Sigmoid colon (tissue), 6 donors: ENCODE measurements at regions not wholly inside any gene's neighbourhood (a gene's known extent, or its start where the extent isn't known, plus 50 kb on each side); places are given as distances from the start of the nearest gene placed in this dataset.

Source experiments
- DNase-seq: peaks from one replicate; pipeline ENCODE4 v3.0.0-alpha.2; 2019
- H3K27ac ChIP-seq, 4 donors: fragments of 200-600 bp; sonication (generic); one replicate each; pipeline ENCODE4 v1.5.1; 2016 to 2019; ENCODE audit warnings: mild to moderate bottlenecking in 1 of 4
- H3K27me3 ChIP-seq, 3 donors: fragments of 200-600 bp; sonication (generic); one replicate each; pipeline ENCODE4 v1.5.1; 2019; ENCODE audit warnings: mild to moderate bottlenecking in 1 of 3
- H3K36me3 ChIP-seq, 4 donors: fragments of 200-600 bp; sonication (generic); one replicate each; pipeline ENCODE4 v1.5.1; 2016 to 2019
- H3K4me1 ChIP-seq, 4 donors: fragments of 200-600 bp; sonication (generic); one replicate each; pipeline ENCODE4 v1.5.1; 2017 to 2019
- H3K4me3 ChIP-seq, 4 donors: fragments of 200-600 bp; sonication (generic); one replicate each; pipeline ENCODE4 v1.5.1; 2017 to 2019; ENCODE audit warnings: mild to moderate bottlenecking in 2 of 4, moderate library complexity in 1 of 4
- H3K9me3 ChIP-seq, 4 donors: fragments of 200-600 bp in 3 of 4; sonication (generic) in 3 of 4; one replicate each; pipeline versions ENCODE4 v1.5.1 to v1.6.1; 2013 to 2019
- CTCF ChIP-seq, 4 experiments: fragments of 450-650 bp in 3 of 4; fragments of 200-600 bp in 1 of 4; IDR thresholded peaks; one replicate each; pipeline ENCODE4 v1.5.1; 2016 to 2019; ENCODE audit warnings: antibody characterized with exemption in 4 of 4, mild to moderate bottlenecking in 3 of 4, moderate library complexity in 2 of 4
- EP300 ChIP-seq, 4 donors: sonication (generic); formaldehyde crosslinking; IDR thresholded peaks; one replicate each; pipeline ENCODE4 v1.6.1; 2017; ENCODE audit warnings: antibody characterized with exemption in 4 of 4
- POLR2A ChIP-seq, 2 donors: fragments of 450-650 bp; IDR thresholded peaks; one replicate each; pipeline ENCODE4 v1.6.1; 2016; ENCODE audit warnings: antibody characterized with exemption in 2 of 2, mild to moderate bottlenecking in 2 of 2, moderate library complexity in 2 of 2
- POLR2AphosphoS5 ChIP-seq, 4 donors: sonication (generic); formaldehyde crosslinking; IDR thresholded peaks; one replicate each; pipeline ENCODE4 v1.6.1; 2017; ENCODE audit warnings: antibody characterized with exemption in 4 of 4
- WGBS, 2 donors: extraction: QIAGEN DNeasy Blood & Tissue Kit; methylation state at CpG; one replicate each; pipeline ENCODE4 v1.1.7; 2013; 5-methylcytosine and 5-hydroxymethylcytosine counted together
- intact Hi-C: fragments of 100-400 bp; cut with DNase I; formaldehyde crosslinking; loops from one replicate; pipeline ENCODE4 v1.15.1; 2023
- donor health status: healthy with polysubstance abuse.
- donor health status: healthy.

GRCh38 chr13:78862446-78862845 is 203.5 kb upstream of the OBI1 start:
- Histone ChIP-seq H3K27me3 (no peaks in the 10 kb centered on the region), H3K27ac (no peak overlapping the region), H3K4me3 (no peak overlapping the region), H3K9me3 (peaks cover 0 to 4% (median 0%) of the 10 kb centered on the region in 4 donors), H3K4me1 (no peaks in the 10 kb centered on the region), H3K36me3 (no peaks in the 10 kb centered on the region)
- 85 to 90% methylated on average over 1 of the region's 1 CpG for WGBS, 2 donors
- TF ChIP-seq POLR2A (IDR thresholded peaks at IDR 0.05) (no peak), CTCF (IDR thresholded peaks at IDR 0.05) (no peak), EP300 (IDR thresholded peaks at IDR 0.05) (no peak), POLR2AphosphoS5 (IDR thresholded peaks at IDR 0.05) (no peak)
- intact Hi-C loops, result no loop called here
- DNase-seq, result no peak

- H3K4me1 ChIP-seq, result no peaks in the 10 kb centered on the region
- TF ChIP-seq POLR2A (IDR thresholded peaks at IDR 0.05) (no peak), POLR2AphosphoS5 (IDR thresholded peaks at IDR 0.05) (no peak), CTCF (IDR thresholded peaks at IDR 0.05) (no peak), EP300 (IDR thresholded peaks at IDR 0.05) (no peak)
- H3K4me3 ChIP-seq, result no peak overlapping the region
- no peaks in the 10 kb centered on the region for H3K36me3 ChIP-seq
- H3K9me3 ChIP-seq, result peaks cover 0 to 5% (median 0%) of the 10 kb centered on the region in 4 donors
- no peaks in the 10 kb centered on the region for H3K27me3 ChIP-seq
- 91% methylated on average over 1 of the region's 1 CpG for WGBS, 2 donors
- no peak overlapping the region for H3K27ac ChIP-seq
- no peak for DNase-seq
- intact Hi-C loops, result no loop called here
Observed at GRCh38 chr13:78852709-78853108, 193.8 kb upstream of the OBI1 start.

- Histone ChIP-seq H3K27me3 (no peaks in the 10 kb centered on the region), H3K9me3 (no peaks in the 10 kb centered on the region), H3K36me3 (no peaks in the 10 kb centered on the region), H3K4me1 (no peaks in the 10 kb centered on the region), H3K4me3 (no peak overlapping the region), H3K27ac (no peak overlapping the region)
- TF ChIP-seq POLR2A (IDR thresholded peaks at IDR 0.05) (no peak), CTCF (IDR thresholded peaks at IDR 0.05) (no peak), EP300 (IDR thresholded peaks at IDR 0.05) (no peak), POLR2AphosphoS5 (IDR thresholded peaks at IDR 0.05) (no peak)
- DNase-seq, result no peak
- intact Hi-C loops, result no loop called here
- WGBS, 2 donors, result 68 to 72% methylated on average over 3 of the region's 3 CpGs
Observed at GRCh38 chr13:78845656-78846365, 186.9 kb upstream of the OBI1 start.

GRCh38 chr13:78844106-78844505 is 185.2 kb upstream of the OBI1 start:
- no peak for DNase-seq
- Histone ChIP-seq H3K4me3 (no peak overlapping the region), H3K27me3 (no peaks in the 10 kb centered on the region), H3K36me3 (no peaks in the 10 kb centered on the region), H3K9me3 (no peaks in the 10 kb centered on the region), H3K27ac (no peak overlapping the region), H3K4me1 (no peaks in the 10 kb centered on the region)
- 68 to 84% methylated on average over 4 of the region's 4 CpGs for WGBS, 2 donors
- intact Hi-C loops, result no loop called here
- TF ChIP-seq CTCF (IDR thresholded peaks at IDR 0.05) (no peak), POLR2A (IDR thresholded peaks at IDR 0.05) (no peak), EP300 (IDR thresholded peaks at IDR 0.05) (no peak), POLR2AphosphoS5 (IDR thresholded peaks at IDR 0.05) (no peak)
